ENCODE measurements at regions not wholly inside any gene's neighbourhood (a gene's known extent, or its start where the extent isn't known, plus 50 kb on each side); places are given as distances from the start of the nearest gene placed in this dataset.

DNA sequence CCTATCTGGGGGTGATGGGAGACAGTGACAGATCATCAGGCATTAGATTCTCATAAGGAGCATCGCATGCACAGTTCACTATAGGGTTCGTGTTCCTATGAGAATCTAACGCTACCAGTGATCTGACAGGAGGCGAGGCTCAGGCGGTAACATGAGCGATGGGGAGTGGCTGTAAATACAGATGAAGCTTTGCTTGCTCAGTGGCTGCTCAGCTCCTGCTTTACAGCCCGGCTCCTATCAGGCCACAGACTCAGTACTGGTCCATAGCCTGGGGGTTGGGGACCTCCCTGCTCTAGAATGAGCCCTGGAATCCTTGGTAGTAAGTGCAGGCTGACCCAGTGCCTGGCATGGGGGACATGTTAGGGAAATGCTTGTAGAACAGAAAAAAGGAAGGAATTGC lies 426.0 kb downstream of the TYW1 start:
- DNase-seq (ENCODE audit: low read depth in 3 of 3): no peak

DNA sequence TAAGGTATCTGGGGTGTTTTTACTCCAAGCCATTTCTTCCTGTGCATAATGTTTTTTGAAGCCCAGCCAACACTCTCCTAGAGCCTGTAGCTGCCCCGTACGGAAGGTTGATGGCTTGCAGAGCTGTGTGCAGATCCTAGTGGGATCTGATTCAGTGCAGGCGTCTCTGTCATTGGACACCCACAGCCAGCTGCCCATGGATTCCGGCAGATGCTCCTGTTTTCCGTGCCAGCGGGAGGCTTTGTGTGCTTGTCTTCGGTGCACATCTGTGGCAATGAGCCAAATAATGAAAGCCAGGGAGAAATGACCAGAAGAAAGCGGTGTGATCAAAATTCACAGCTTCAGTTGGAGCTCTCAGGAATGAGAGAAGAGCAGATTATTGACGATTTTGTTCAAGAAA lies 426.4 kb downstream of the TYW1 start:
- DNase-seq (ENCODE audit: low read depth in 3 of 3): no peak

DNA sequence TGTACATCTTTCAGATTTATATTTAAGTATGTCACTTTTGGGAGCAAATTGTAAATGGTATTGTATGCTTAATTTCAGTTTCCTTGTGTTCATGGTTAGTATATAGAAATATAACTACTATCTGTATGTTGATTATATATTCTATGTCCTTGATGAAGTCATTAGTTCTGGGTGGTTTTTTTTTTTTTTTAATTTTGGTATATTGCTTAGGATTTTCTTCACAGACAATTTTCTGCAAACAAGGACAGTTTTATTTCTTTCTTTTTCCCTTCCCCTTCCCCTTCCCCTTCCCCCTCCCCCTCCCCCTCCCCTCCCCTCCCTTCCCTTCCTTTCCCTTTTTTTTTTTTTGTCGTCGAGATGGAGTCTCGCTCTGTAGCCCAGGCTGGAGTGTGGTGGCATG lies 430.0 kb downstream of the TYW1 start:
- DNase-seq (ENCODE audit: low read depth in 3 of 3): no peak

DNA sequence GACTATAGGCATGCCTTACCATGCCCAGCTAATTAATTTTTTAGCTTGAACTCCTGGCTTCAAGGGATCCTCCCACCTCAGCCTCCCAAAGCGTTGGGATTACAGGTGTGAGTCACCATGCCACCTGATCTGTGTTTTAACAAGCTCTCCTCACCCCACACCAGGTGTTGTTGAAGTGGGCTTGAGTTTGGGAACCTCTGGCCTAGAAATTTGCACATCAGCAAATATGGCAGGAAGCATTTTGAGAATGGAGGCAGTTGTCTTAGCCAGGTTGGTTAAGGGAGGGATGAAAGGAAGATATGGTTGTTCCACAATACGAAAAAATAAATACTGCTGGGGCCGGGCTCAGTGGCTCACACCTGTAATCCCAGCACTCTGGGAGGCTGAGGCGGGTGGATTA lies 433.1 kb downstream of the TYW1 start:
- DNase-seq (ENCODE audit: low read depth in 3 of 3): no peak

DNA sequence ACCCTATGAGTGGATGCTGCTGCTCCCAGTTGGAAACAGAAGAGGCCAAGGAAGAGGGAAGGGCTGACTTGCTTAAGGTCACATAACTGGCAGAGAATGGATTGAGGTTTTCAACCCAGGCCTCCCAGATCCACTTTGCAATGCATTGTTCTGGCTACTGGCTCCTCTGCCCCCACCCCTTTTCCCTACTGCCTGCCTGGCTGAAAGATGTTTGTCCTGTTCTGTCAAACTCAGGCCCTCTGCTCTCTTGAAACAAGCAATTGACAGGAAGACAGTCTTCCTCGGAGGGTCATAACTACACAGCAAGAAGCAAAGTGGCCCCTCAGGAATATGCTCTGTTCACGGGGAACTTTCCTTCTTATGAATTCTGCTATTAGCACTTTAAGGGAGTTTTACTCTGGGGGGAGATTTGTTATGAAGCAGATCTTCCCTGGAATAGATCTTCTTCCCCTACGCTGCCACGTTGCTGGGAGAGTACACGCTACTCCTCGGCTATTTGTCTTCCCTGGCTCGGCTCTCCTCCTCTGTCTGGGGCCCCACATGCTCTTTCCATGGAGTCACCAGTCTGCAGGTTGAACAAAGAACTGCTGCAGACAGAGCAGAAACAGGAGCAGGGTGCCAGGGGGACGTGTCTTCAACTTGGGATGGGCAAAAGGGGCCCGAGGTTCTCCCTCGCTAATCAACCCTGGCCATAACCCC lies 436.1 kb downstream of the TYW1 start:
- no peak for DNase-seq (ENCODE audit: low read depth in 3 of 3)

DNA sequence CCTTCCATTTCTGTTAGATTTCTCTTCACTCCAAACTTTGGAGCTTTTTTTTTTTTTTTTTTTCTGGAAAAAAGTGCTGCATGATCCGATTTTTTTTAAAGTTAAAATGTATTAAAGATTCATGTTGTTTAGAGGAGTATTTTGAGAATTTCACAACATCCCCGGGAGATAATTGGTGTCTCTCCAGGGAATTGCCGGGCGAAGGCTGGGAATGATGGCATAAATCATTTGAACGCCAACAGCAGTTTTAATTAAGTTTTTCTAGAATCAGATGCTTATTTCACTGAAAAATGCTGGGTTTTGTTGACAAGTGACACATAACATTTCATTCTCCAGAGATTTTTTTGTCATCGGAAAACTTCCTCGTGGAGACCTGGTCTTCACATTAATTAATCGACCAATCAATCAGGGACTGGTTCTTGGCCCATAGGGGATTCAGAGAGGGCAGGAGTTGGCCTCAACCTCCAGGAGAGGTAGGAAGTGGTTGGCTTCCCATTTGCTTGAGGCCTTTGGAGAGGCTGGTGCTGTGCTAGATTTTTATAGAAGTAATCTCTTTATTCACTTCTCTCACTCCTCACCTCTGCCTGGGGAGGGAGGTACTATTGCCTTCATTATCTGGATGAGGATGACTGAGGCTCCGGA lies 439.4 kb downstream of the TYW1 start:
- no peak for DNase-seq (ENCODE audit: low read depth in 3 of 3)

DNA sequence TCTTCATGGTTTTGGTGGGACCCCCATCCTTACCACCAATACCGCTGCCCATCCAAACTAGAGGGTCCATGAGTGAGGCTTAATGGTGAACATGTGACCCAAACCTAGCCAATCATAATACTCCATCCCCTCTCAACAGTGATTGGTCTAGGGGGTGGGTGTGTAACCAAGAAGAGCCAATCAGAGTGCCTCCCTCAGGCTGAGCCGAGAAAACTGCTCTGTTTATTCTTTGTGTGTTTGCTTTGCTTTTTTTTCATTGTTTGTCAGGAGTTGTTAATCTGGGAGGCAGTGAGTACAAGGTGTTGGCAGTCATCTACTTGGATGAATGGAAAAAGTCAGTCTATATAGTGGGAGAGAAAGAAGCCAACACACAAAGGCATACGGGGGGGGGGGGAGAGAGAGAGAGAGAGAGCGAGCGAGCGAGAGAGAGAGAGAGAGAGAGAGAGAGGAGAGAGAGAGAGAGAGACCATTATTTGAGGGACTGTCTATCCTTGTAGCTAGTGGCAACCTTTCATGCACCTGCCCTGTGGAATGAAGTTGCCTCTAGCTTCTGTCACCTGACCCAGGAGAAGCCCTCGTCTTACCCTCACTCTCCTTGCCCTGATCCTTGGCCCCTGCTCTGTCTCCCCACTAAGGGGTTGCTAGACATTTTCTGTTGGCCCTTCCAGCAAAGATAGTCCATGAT lies 441.7 kb downstream of the TYW1 start:
- DNase-seq (ENCODE audit: low read depth in 3 of 3): no peak

DNA sequence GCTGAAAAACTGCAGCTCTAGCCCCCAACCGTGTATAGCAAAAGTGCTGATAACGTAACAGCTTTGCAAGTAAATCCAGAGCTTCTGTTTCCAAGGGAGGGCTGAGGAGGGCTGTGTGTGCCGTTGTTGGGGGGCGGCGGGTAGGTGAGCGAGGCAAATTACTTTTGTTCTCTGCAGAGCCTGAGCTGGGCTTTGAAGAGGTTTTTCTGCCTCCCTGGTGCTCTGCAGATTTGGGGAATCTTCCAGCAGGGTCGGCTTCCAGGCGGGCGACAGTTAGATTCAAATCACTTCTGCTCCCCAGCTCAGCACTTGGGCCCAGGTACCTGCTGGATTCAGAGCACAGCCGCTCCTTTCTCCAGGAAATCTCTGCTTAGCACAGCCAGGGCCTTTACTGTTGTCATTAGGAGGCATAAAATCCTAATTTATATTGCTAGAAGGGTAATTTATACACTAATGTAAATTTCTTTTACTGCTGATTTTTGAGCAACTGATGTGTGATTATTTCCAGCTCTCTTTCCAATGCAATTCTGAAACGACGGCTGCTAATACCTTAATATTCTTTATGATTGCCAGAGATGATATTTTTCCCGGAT lies 442.4 kb downstream of the TYW1 start:
- DNase-seq (ENCODE audit: low read depth in 3 of 3): no peak

DNA sequence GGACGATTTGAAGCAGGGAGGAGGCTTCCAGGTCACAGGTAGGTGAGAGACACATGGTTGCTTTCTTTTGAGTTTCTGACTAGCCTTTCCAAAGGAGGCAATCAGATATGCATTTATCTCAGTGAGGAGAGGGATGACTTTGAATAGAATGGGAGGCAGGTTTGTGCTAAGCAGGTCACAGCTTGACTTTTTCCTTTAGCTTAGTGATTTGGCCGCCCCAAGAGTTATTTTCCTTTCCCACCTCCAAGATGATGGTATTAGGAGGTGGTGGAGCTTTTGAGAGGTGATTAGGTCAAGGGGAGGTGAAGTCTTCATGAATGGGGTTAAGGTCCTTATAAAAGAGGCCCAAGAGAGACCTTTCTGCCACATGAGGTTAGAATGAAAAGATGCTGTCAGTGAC lies 443.7 kb downstream of the TYW1 start:
- DNase-seq (ENCODE audit: low read depth in 3 of 3): no peak

DNA sequence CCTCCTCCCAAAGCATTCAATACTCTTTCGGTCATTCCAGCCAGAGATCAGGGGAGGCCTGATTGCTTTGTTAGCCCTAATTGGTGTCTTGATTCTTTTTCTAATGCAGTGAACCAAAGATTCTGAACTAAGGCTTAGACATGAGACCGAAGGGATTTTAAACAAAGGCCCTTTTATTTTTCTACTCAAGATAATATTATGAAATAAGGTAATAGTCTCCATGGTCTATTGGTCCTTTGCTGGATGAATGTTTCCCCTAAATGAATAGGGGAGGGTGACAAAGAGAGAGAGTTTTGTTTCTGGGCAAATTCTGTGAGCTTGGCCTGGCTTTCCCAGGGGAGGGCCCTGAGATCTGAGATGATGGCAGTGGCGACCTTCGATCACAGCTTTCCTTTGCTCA lies 449.1 kb downstream of the TYW1 start:
- DNase-seq (ENCODE audit: low read depth in 3 of 3): no peak

DNA sequence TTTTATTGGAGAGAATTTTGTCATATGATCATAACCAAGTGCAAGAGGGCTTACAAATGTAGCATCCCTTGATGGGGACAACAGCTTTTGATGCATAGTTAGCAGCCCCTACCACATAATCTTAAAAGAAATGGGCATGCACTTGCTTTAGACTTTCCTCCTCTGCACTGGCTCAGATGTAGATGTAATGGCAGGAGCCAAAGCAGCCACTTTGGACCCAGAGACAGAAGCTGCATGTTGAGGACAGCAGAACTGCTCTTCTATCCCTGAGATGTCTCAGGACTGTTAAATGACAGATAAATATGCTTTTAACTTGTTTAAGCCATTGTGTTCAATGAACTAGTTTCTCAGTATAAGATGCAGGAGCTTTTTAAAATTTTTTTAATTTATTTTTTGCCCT lies 450.7 kb downstream of the TYW1 start:
- no peak for DNase-seq (ENCODE audit: low read depth in 3 of 3)

DNA sequence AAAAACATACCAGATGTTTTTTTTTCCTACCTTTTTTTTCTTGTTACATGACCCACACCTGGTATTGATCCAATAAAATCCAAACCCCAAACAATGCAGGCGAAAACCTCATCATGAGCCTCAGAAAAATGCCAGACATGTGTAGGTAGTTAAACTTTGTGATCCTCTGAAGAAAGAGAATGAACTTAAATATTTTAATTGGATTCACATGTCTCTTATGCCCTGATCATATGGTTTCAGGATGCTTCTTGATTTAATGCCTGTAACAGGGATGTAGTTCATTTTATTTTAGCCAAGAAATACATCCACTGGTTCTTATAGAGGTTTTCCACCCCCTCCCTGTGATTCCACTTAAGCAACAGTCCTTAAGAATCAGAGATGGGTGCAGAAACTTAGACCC lies 451.6 kb downstream of the TYW1 start:
- DNase-seq (ENCODE audit: low read depth in 3 of 3): no peak

DNA sequence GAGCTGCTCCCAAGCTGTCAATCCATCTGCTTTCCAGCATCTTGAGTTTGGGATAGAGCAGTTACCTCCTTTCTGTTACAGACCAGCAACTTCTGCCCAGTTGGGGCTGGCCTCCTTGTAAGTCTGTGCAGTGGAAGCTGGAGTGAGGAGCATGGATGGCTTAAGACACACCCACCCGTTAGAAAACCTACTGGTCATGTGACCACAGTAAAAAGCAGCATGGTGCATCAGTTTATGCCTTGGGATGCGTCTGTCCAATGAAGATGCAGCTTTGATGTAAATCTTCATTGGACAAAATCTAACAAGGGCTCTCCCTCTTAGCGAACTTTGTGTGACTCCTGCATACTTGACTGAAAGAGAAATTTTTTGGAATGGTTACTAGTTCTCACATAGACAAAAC lies 453.5 kb downstream of the TYW1 start:
- DNase-seq (ENCODE audit: low read depth in 3 of 3): no peak

DNA sequence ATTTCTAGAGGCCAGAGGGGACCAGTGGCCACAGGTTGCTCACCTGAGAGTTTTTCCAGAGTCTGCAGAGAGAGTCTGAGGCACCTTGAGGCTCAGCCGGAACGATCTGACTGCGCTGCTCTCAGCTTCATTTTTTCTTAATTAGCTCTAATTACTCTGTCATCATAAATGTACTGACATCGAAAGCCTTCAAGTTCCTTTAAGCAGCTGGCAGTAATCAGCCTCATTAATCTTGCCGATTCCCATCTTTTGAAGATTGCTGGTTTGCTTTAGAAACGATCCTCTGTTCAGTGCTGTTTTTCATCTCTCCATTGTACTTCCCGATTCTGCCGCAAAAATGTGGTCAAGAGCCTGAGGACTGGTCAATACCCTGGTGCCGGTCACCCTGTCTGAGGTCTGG lies 454.7 kb downstream of the TYW1 start:
- no peak for DNase-seq (ENCODE audit: low read depth in 3 of 3)

DNA sequence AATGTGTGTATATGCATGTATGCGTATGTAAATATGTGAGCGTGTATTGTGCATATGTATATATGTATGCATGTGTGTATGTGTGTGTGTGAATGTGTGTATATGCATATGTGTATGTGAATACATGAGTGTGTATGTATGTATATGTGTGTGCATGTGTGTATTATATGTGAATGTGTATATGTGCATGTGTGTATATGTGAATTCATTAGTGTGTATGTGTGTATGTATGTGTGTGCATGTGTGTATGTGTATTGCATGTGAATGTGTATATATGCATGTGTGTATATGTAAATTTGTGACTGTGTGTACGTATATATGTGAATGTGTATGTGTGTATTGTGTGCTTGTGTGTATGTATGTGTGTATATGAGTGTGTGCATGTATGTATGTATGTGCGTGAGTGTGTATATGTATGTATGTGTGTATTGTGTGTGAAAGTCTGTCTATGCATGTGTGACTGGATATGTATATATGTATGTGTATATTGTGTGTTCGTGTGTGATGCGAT lies 455.9 kb downstream of the TYW1 start:
- no peak for DNase-seq (ENCODE audit: low read depth in 3 of 3)

DNA sequence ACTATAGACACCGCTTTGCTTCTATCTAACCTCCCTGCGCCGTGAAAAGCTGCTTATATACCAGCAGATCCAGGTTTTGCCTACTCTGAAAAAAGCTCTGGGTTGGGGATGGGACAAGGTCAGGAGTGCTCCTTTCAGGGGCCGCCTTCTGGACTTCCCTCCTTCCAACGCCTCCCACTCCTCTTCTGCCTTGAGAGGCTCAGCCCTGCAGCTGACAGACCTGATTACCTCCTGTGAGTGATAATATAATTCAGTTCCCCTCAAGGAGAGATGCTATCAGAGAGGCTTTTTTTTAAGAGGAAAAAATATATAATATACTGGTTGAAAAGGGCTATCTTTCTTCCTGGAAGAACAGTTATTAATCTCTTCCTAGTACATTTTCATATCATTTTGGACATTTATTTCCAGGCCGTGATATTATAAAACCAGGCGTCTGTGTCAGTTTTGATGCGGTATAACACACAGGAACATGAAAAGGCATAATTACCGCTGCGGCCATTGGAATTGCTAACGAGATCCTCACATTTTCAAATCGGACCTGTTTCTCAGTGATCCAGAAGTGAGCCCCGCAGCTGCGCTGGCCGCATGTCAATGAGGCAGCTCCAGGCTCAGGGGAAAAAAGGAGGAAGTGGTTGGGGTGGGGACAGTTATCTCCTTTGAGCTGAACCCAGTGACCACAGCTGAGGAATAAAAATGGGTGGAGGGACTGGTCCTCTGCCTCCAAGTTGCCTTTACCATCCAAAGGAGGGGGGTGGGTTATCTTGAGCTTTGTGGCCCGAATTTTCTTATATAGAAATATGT lies 457.1 kb downstream of the TYW1 start:
- DNase-seq (ENCODE audit: low read depth in 3 of 3): no peak

DNA sequence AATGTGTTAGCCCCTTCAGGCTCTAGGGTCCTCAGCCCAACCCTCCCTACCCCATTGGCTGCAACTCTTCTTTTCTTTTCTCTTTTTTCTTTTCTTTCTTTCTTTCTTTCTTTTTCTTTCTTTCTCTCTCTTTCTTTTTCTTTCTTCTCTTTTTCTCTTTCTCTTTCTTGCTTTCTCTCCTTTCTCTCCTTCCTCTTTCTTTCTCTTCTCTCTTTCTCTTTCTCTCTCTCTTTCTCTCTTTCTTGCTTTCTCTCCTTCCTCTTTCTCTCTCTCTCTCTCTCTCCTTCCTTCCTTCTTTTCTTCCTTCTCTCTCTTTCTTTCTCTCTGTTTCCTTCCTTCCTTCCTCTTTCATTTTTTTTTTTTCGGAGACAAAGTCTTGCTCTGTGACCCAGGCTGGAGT lies 458.9 kb downstream of the TYW1 start:
- no peak for DNase-seq (ENCODE audit: low read depth in 3 of 3)

DNA sequence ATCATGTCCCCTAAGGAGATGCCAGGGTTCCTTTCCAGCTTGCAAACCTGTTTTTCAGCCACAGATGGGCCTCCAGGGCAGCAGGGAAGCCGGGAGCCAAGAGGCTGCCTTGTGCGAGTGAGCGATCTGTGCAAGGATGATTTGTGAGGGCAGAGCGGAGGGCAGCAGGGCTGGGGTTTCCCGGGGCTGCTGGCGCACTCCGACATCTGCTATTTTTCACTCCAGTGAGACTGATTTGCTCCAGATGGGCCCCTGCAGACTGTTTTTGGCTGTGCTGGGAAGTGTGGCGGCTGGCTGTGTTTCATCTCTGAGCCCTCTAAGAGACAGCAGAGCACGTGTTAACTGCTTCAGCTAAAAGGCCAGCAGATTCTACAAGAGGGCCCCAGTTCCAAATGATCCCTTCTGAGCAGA lies 466.2 kb downstream of the TYW1 start:
- DNase-seq (ENCODE audit: low read depth in 3 of 3): no peak

DNA sequence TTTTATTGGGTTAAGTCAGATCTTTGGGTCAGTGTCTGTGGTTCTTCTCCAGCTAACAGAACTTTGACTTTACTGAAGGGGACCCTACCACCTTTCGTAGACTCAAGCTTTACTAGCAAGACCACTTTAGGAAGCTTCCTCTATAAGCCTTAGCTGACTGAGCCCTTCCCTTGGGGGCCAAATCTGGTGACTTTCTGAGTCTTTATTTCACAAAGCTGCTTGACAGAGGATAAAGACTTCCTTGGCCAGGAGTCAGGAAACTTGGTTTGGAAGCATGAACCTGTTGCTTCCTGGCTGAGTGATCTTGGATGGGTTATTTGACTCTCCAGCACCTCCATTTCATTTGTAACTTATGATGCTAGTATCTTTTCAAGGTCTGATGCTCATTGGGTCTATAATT lies 466.7 kb downstream of the TYW1 start:
- no peak for DNase-seq (ENCODE audit: low read depth in 3 of 3)

DNA sequence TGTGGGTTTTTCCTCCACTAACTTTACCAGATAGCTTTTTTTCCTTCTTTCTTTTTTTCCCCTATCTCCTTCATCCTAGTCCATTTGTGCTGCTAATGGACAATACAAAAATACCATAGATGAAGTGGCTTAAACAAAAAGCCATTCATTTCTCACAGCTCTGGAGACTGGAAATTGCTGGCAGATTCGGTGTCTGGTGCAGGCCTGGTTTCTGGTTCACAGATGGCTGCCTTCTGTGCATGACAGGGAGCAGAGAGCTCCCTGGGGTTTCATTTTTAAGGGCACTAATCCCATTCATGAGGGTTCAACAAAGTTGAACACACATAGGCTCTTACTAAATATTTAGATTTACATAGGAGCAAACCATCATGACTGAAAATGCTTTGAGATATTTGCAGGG lies 467.4 kb downstream of the TYW1 start:
- DNase-seq (ENCODE audit: low read depth in 3 of 3): no peak

DNA sequence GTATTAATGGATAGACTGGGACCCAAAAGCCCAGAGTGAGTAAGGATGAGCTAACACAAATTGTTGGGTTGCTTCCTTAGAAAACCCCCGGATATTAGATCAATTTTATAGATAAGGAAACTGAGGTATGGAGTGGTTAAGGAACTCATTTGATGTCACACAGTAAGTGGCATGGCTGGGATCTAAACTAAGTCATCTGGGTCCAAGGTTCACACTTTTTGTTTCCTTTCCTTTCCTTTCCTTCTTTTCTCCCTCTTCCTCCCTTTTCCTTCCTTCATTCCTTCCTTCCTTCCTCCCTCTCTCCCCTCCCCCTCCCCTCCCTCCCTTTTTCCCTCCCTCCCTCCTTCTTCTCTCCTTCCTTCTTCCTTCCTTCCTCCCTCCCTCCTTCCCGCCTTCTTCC lies 469.5 kb downstream of the TYW1 start:
- DNase-seq (ENCODE audit: low read depth in 3 of 3): no peak

DNA sequence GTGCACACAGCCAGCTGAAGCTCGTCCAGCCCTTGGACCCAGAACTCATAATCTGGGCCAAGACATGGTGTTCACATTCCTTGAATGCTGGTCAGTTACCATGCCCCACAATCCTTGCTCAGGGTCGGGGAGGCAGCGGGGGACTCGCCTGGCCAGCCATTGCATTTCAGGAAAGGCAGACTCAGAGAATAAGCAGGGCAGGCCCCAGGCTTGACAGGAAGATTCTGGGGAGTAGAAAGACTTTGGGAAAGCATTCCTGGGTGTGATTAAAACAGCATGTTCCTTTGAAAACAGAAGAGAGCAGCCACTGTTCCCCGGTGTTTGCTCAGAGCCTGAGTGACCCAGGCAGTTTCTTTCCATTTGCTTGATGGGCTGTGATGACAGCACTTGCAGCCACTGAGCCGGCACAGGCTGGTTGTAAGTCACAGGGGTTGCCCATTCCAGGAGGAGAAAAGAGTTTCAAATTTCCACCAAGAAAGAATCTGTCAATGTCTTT lies 473.7 kb downstream of the TYW1 start:
- no peak for DNase-seq (ENCODE audit: low read depth in 3 of 3)

Data from stimulated activated CD4-positive, alpha-beta T cell treated with anti-CD3 and anti-CD28 coated beads, TNF-alpha, amount 100 ng/mL, for 24 hours (primary cell).